ENCODE measurements at regions not wholly inside any gene's neighbourhood (a gene's known extent, or its start where the extent isn't known, plus 50 kb on each side); places are given as distances from the start of the nearest gene placed in this dataset.

GRCh38 chr10:107232013-107232412, 67.5 kb upstream of the SORCS1 start:
- TF ChIP-seq PKNOX1 (IDR thresholded peaks at IDR 0.05) (no peak), ELF4 (IDR thresholded peaks at IDR 0.05) (no peak), FOXK2 (IDR thresholded peaks at IDR 0.05) (no peak), BHLHE40 (IDR thresholded peaks at IDR 0.05; ENCODE audit: borderline replicate concordance) (no peak), LEF1 (IDR thresholded peaks at IDR 0.05; ENCODE audit: borderline replicate concordance) (no peak), SP1 (IDR thresholded peaks at IDR 0.05) (no peak), CTBP1 (IDR thresholded peaks at IDR 0.05; ENCODE audit: borderline replicate concordance) (no peak), L3MBTL2 (conservative IDR thresholded peaks at IDR 0.05) (no peak), FOXA1 (IDR thresholded peaks at IDR 0.05) (no peak), NFRKB (IDR thresholded peaks at IDR 0.05) (no peak), ARNT (IDR thresholded peaks at IDR 0.05) (no peak), ZNF384 (IDR thresholded peaks at IDR 0.05) (no peak), HDGF (IDR thresholded peaks at IDR 0.05; ENCODE audit: borderline replicate concordance) (no peak), TARDBP (IDR thresholded peaks at IDR 0.05) (no peak), FOXM1 (IDR thresholded peaks at IDR 0.05; ENCODE audit: borderline replicate concordance) (no peak), SUZ12 (IDR thresholded peaks at IDR 0.05) (no peak)
- DNase-seq (ENCODE audit: extremely low spot score) = no peak
- ChIA-PET CTCF (no interaction called here), POLR2A (no interaction called here)

- CTCF ChIA-PET = no interaction called here
Observed at GRCh38 chr10:107230887-107231286, 66.4 kb upstream of the SORCS1 start.

GRCh38 chr10:107215681-107216080, 51.2 kb upstream of the SORCS1 start:
- DNase-seq (ENCODE audit: extremely low spot score) = no peak
- TF ChIP-seq LEF1 (IDR thresholded peaks at IDR 0.05; ENCODE audit: borderline replicate concordance) = no peak
- no peak for TF ChIP-seq NFRKB (IDR thresholded peaks at IDR 0.05)
- TF ChIP-seq HDGF (IDR thresholded peaks at IDR 0.05; ENCODE audit: borderline replicate concordance) = no peak
- TF ChIP-seq FOXK2 (IDR thresholded peaks at IDR 0.05) = no peak
- TF ChIP-seq L3MBTL2 (conservative IDR thresholded peaks at IDR 0.05) = no peak
- no peak for TF ChIP-seq CTBP1 (IDR thresholded peaks at IDR 0.05; ENCODE audit: borderline replicate concordance)
- TF ChIP-seq PKNOX1 (IDR thresholded peaks at IDR 0.05) = no peak
- no peak for TF ChIP-seq BHLHE40 (IDR thresholded peaks at IDR 0.05; ENCODE audit: borderline replicate concordance)
- TF ChIP-seq SUZ12 (IDR thresholded peaks at IDR 0.05) = no peak
- TF ChIP-seq SP1 (IDR thresholded peaks at IDR 0.05) = no peak
- no peak for TF ChIP-seq TARDBP (IDR thresholded peaks at IDR 0.05)
- TF ChIP-seq ARNT (IDR thresholded peaks at IDR 0.05) = no peak
- TF ChIP-seq FOXA1 (IDR thresholded peaks at IDR 0.05) = no peak
- TF ChIP-seq ELF4 (IDR thresholded peaks at IDR 0.05) = no peak
- TF ChIP-seq FOXM1 (IDR thresholded peaks at IDR 0.05; ENCODE audit: borderline replicate concordance) = no peak
- no peak for TF ChIP-seq ZNF384 (IDR thresholded peaks at IDR 0.05)
- ChIA-PET CTCF (no interaction called here), POLR2A (no interaction called here)

More at GRCh38 chr10:107230887-107231286, 66.4 kb upstream of the SORCS1 start:
- TF ChIP-seq PKNOX1 (IDR thresholded peaks at IDR 0.05) = no peak
- POLR2A ChIA-PET = no interaction called here
- peak; percentile 35 for DNase-seq (ENCODE audit: extremely low spot score)

Measured in HEK293T (cell line).